Activated CD8-positive, alpha-beta memory T cell treated with anti-CD3 and anti-CD28 coated beads for 48 hours (primary cell): ENCODE measurements at regions not wholly inside any gene's neighbourhood (a gene's known extent, or its start where the extent isn't known, plus 50 kb on each side); places are given as distances from the start of the nearest gene placed in this dataset.
"Not testable (repeated sequence)": the region's sequence is repeated elsewhere in the genome, so short reads cannot be mapped to it uniquely, and the experiment has no call there.

Source experiments
- DNase-seq, 3 experiments: peaks; one replicate each; pipeline ENCODE4 v3.0.0-alpha.2; 2020; ENCODE audit warnings: low read depth in 2 of 3, low spot score in 2 of 3

DNA sequence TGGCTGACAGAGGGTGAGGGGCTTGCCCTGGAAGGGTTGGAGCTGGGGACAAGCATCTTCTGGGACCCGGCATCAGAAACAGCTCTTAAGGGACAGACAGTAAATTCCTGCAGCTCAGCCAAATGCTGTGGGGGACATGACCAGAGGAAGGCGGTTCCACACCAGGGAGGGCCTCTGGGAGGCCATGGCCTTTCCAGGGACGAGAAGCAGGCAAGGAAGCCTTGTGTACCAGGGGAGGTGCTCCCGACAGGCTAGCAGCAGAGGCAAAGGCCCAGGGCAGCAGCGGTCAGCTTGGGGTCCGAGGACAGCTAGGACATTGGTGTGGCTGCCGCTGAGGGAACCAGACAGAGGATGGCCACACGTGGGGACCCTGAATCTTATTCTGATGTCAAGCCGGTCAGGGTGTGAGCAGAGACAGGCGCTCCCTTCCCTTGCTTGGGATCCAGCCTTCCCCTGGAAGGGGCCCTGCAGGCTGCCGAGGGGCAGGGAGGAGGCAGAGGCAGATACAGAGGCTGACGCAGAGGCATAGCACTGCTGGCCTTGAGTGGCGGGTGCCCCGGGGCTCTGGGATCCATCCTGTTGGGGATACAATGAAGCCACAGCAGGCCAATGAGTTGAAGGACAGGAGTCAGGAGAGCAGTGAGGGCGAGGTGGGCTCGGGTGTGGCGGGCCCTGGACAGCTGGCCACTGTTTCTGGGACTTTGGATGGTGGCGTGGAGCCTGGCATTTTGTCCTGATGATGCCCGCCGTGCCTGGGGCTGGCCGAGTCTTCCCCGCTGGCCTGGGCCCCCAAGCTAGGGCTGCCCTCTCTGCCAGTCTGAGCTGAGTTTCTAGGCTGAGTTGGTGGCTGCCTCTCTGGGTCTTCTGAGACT is 64.1 kb upstream of the GPC1 start:
- DNase-seq = no peak

DNA sequence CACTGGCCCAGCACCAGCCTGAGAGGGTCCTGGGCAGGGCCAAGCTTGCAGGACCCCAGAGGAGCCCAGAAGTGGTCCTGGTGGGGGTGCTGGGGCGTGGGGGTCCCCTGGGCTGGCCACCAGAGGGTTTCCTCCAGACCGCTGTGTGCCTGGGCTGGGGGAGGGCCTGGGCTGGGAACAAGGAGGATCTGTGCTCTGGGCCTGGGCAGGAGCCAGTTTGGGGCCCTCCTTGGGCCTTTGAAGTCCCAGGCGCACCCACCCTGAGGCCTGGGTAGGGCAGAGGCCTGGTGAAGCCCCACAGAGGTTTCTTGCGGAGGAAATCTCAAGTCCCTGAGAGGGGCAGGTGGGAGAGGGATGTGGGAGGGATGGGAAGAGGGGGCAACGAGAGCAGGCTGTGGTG is 63.4 kb upstream of the GPC1 start:
- DNase-seq = no peak

DNA sequence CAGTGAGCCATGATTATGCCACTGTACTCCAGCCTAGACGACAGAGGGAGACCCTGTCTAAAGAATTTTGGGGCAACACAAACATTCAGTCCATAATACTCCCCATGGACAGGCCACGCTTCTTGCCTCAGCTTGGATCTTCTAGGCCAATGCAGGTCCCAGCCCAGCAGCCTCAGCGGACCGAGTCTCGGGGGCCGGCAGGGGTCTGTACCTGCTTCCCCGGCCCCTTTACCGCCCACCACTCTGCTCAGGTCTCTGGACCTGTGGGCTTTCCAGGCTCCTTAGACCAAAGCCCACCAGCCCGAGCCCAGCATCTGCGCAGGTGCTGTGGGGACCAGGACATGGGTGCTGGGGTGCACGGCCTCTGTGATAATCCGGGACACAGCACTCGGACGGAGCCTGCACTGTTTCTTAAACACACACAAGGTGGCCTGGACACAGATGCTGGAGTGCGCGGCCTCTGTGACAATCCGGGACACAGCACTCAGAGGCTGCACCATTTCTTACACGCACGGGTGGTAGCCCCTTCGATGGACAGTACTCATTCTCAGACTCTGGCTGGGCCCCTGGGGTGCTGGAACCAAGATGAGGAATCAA is 62.1 kb upstream of the GPC1 start:
- no peak for DNase-seq

DNA sequence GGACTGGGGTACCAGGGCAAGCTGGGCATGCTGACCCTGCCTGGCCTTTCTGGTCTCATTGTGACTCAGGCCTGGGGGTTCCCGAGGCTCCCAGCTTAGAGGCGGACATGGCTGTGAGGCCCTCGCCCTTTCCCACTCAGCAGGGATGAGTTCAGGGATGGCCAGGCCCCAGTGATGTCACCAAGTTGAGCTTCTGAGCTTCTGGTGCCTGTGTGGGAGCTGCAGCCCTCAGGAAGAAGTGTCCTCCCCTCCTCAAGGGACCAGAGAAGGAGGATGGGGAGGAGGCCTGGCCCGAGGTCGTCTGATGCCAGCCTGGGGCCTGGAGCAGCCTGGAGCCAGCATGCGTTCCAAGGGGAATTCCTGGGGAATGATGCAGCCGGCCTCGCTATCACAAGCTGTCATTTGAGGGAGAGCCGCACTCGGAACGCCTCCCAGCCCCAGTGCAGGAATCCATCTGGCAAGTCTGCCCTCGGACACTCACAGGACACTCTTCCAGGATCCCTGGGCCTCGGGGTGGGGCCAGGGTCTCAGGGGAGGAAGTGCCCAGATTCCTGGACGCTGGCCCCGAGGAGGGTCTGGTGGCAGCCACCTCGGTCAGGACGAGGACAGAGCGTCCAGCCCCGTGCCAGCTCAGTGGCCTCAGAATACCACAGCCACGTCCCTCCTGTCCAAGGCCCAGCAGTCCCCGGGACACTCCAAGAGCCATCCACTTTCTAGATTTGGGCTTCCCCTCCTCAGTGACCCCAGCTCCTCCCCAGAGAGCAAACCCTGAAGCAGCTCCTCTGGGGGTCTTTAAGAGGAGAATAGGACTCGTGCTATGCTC is 61.2 kb upstream of the GPC1 start:
- DNase-seq = no peak

DNA sequence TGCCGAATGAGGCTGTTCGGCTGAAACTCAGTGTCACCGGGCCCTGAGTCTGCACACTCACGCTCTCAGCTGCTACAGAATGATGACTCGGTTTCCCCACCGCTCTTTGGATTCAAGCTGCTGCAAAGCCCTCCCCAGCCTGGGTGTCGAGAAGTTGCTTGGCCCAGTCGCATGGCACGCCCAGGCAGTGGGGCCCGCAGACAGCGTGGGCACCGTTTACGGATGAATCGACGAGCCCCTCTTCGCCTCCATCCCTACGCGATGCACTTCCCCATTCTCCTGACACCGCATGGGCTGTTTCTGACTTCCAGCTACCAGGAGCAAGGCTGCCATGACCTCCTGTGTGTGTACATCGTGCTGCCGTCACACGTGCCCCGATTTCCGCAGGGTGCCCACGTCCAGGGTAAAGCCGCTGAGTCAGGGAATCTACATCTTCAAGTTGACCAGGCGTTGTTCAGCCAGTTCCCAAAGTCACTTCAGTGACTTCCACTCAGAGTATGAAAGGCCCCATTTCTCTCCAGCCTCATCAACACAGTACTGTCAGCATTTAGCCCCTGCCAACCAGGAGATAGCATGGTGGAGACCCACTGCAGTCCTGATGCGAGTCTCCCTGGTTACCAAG is 60.3 kb upstream of the GPC1 start:
- DNase-seq = no peak

DNA sequence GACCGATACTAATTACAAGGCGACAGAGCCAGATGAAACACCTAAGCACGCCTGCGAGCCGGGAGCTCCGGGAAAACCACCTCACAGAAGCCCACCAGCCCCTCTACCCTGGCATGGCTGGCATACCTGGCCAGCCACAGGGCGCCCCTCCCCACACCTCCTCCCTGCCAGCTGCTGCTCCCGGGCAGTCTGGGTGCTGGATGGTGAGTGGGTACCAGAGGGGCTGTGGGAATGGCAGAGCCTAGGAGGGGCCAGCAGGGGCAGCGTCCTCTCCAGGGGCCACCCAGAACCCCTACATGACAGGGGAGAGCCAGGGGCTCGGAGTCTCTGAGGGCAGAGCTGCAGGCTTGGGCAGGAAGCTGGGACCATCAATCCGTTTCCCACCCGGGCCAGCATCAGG is 58.7 kb upstream of the GPC1 start:
- DNase-seq = no peak

DNA sequence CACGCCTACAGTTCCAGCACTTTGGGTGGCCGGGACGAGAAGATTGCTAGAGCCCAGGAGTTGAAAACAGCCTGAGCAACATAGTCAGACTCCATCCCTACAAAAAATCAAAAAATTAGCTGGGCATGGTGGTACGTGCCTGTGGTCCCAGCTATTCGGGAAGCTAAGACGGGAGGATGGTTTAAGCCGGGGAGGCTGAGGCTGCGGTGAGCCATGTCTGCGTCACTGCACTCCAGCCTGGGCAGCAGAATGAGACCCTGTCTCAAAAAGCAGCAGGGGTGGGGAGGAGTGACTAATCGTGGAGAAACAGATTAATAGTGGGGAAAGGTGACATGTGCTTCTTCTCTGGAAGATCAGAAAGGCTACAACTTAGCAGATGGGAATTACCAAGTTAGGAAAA is 58.1 kb upstream of the GPC1 start:
- DNase-seq = no peak

DNA sequence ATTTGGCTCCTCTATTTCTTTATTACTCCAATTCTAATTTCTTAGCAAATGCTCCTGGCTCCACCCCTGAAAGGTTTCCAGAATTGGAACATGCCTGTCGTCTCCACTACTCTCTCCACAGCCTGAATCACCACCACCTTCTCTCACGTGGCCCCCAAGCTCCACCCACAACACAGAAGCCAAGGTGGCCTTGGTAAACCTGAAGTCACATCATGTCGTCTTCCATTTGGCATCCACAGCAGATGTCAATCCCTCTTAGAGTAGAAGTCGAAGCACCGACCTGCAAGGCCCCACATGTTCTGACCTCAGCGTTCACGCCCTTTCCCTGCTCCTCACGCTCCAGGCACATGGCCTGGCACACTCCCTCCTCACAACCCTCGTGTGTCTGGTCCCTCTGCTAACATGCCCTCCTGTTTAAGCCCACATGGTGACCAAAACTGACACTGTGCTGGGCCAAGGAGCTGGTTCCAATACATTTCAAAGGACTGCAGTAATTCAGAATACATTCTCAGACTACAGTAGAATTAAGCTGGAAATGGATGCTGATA is 56.3 kb upstream of the GPC1 start:
- DNase-seq = no peak

DNA sequence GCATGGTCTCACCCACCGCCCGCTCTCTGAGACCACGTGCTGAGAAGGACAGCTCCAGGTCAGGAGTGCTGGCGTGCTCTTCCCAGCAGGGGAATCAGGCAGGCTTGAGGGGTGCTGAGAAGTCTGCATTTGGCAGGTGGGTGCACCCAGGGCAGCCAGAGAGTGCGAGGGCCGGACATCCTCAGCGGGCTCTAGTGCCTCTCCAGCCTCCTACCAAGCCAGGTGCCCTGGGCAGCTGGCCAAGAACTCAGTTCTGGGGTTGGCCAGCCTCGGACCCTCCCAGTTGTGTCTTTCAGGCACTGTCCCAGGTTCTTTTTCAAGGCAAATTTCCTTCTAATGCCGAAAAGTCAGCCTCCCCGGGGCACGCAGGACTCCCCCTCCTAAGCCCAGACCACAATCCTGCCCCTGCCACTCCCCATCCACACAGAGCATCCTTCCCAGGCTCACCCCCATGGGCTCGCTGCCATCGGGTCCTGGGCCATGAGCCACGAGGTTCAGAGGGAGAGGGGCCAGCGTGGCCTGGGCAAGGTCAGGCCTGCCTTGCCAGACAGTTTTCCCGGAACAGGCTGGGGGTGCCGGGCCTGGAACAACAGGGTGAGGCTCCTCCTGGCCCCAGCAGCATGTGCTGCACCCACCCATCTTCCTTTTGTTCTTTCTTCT is 52.2 kb upstream of the GPC1 start:
- DNase-seq = no peak

DNA sequence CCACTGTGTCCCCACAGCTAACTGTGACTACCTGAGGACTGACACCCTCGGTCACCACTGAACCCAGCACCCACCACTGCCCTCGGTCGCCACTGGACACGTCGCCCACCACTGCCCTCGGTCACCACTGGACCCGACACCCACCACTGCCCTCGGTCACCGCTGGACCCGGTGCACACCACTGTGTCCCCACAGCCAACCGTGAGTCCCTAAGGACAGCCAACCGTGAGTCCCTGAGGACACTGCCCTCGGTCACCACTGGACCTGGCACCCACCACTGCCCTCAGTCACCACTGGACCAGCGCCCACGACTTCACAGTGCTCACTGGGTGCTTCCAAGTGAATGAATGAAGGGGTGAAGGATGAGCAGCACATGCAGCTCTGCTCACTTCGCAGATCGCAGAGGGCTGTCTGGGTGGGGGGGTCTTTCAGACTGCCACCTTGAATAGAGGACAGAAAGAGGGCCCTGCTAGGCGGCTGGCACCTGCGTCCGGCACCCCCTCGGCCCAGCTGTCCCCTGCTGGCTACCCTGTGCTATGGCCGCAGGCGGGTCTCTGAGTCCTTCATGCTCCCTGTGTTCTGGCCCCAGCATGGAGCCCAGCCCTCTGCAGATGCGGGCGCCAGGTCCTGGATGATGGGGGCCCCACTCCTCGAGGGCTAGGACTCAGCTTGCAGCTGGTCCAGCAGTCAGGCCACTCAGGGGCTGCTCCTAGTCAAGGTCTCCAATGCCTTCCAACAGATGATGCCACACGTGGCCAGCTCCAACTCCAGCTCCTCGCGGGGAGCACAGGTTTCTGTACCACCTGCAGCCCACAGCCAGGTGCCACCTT is 51.4 kb upstream of the GPC1 start:
- no peak for DNase-seq

DNA sequence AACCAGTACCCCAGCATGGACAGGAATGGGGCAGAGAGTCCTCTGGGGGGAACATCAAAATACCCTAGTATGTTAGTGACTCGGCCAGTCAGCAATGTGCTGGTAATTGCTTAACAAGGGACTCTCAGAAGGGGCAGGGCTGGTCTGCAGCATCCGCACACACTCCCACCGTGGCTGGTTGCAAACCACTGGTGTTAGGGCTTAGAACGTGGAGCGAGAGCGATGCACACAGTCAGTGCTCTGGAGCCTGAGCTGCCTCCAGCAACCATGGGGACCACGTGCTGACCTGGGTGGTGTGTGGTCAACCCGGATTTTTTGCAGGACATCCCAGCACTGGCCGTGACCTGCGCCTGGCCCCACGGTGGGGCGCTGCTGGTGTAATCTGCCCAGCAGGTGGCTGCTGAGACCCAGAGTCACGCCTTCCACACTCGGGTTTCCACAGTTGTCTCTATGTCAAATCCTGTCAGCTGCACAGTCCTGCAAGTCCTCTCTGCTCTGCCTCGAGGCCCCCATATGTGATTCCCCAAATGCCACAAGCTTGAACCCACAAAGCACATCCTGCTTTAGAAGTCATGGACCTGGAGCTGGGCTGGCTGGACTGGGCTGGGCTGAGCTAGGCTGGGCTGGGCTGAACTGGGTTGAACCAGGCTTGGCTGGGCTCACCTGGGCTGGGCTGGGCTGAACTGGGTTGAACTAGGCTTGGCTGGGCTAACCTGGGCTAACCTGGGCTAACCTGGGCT is 50.6 kb upstream of the GPC1 start:
- no peak for DNase-seq

DNA sequence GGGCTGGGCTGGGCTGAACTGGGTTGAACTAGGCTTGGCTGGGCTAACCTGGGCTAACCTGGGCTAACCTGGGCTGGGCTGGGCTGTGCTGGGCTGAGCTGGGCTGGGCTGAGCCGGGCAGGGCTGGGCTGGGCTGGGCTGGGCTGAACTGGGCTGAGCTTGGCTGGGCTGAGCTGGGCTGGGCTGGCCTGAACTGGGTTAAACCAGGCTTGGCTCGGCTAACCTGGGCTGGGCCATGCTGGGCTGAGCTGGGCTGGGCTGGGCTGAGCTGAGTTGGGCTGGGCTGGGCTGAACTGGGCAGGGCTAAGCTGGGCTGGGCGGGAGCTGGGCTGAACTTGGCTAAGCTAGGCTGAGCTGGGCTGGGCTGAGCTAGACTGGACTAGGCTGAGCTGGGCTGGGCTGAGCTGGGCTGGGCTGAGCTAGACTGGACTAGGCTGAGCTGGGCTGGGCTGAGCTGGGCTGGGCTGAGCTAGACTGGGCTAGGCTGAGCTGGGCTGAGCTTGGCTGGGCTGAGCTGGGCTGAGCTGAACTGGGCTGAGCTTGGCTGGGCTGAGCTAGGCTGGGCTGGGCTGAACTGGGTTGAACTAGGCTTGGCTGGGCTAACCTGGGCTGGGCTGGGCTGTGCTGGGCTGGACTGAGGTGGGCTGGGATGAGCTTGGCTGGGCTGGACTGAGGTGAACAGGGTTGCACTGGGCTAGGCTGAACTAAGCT is 49.9 kb upstream of the GPC1 start:
- not testable (repeated sequence) for DNase-seq
